T-helper 1 cell treated with Interleukin-12 subunit alpha and Interleukin-12 subunit beta and Interleukin-4 antibody, amounts not matched to agents 30 μg/mL and 1 μg/mL, for 36 hours (primary cell): ENCODE measurements at regions not wholly inside any gene's neighbourhood (a gene's known extent, or its start where the extent isn't known, plus 50 kb on each side); places are given as distances from the start of the nearest gene placed in this dataset.
A peak's percentile ranks its signal among the peaks of the same experiment; 100 is the strongest.

Experiments
- H3K27ac Mint-ChIP-seq: one replicate; pipeline ENCODE4 v1.8.0; 2021; ENCODE audit warnings: mild to moderate bottlenecking, mixed read lengths
- H3K27me3 Mint-ChIP-seq: one replicate; pipeline ENCODE4 v1.8.0; 2021; ENCODE audit warnings: low read depth, mixed read lengths
- H3K36me3 Mint-ChIP-seq: one replicate; pipeline ENCODE4 v1.8.0; 2021; ENCODE audit warnings: low read depth, mixed read lengths
- H3K4me1 Mint-ChIP-seq: one replicate; pipeline ENCODE4 v1.8.0; 2021; ENCODE audit warnings: low read depth, mixed read lengths
- H3K4me3 Mint-ChIP-seq: one replicate; pipeline ENCODE4 v1.8.0; 2021; ENCODE audit warnings: mild to moderate bottlenecking, moderate library complexity, mixed read lengths
- H3K9me3 Mint-ChIP-seq: one replicate; pipeline ENCODE4 v1.8.0; 2021; ENCODE audit warnings: mixed read lengths

GRCh38 chr13:48156466-48156865, 61.6 kb upstream of the MED4 start:
- Mint-ChIP-seq H3K36me3 (peaks cover 3% of the 10 kb centered on the region), H3K27ac (peak overlapping the region; percentile 85), H3K27me3 (no peaks in the 10 kb centered on the region), H3K4me3 (peak overlapping the region; percentile 40), H3K9me3 (no peaks in the 10 kb centered on the region), H3K4me1 (peaks cover 53% of the 10 kb centered on the region)

- Mint-ChIP-seq H3K4me3 (peak overlapping the region; percentile 40), H3K27ac (peak overlapping the region; percentile 85), H3K36me3 (peaks cover 3% of the 10 kb centered on the region), H3K4me1 (peaks cover 53% of the 10 kb centered on the region), H3K9me3 (no peaks in the 10 kb centered on the region), H3K27me3 (no peaks in the 10 kb centered on the region)
Measured at GRCh38 chr13:48155848-48156247, 60.9 kb upstream of the MED4 start.

- Mint-ChIP-seq H3K4me1 (peaks cover 48% of the 10 kb centered on the region), H3K36me3 (peaks cover 4% of the 10 kb centered on the region), H3K4me3 (no peak overlapping the region), H3K27me3 (no peaks in the 10 kb centered on the region), H3K9me3 (peaks cover 3% of the 10 kb centered on the region), H3K27ac (peak overlapping the region; percentile 75)
Measured at GRCh38 chr13:48154671-48155070, 59.8 kb upstream of the MED4 start.

GRCh38 chr13:48153186-48153585, 58.3 kb upstream of the MED4 start:
- Mint-ChIP-seq H3K4me1 (peaks cover 40% of the 10 kb centered on the region), H3K9me3 (peaks cover 3% of the 10 kb centered on the region), H3K27ac (no peak overlapping the region), H3K27me3 (no peaks in the 10 kb centered on the region), H3K36me3 (peaks cover 4% of the 10 kb centered on the region), H3K4me3 (no peak overlapping the region)

- peak overlapping the region; percentile 45 for H3K27ac Mint-ChIP-seq
- H3K4me3 Mint-ChIP-seq: no peak overlapping the region
- H3K27me3 Mint-ChIP-seq: no peaks in the 10 kb centered on the region
- H3K9me3 Mint-ChIP-seq: peaks cover 3% of the 10 kb centered on the region
- peaks cover 36% of the 10 kb centered on the region for H3K4me1 Mint-ChIP-seq
- H3K36me3 Mint-ChIP-seq: peaks cover 4% of the 10 kb centered on the region
Measured at GRCh38 chr13:48151363-48152161, 56.7 kb upstream of the MED4 start.

GRCh38 chr13:48148454-48148853, 53.5 kb upstream of the MED4 start:
- no peak overlapping the region for H3K4me3 Mint-ChIP-seq
- H3K36me3 Mint-ChIP-seq: peaks cover 4% of the 10 kb centered on the region
- peaks cover 25% of the 10 kb centered on the region for H3K4me1 Mint-ChIP-seq
- H3K27ac Mint-ChIP-seq: no peak overlapping the region
- peaks cover 3% of the 10 kb centered on the region for H3K9me3 Mint-ChIP-seq
- no peaks in the 10 kb centered on the region for H3K27me3 Mint-ChIP-seq

GRCh38 chr13:48146636-48147035, 51.7 kb upstream of the MED4 start:
- Mint-ChIP-seq H3K36me3 (peaks cover 1% of the 10 kb centered on the region), H3K9me3 (peaks cover 3% of the 10 kb centered on the region), H3K4me3 (no peak overlapping the region), H3K4me1 (peaks cover 14% of the 10 kb centered on the region), H3K27me3 (no peaks in the 10 kb centered on the region), H3K27ac (no peak overlapping the region)

GRCh38 chr13:48146122-48146521, 51.2 kb upstream of the MED4 start:
- Mint-ChIP-seq H3K4me3 (no peak overlapping the region), H3K36me3 (peaks cover 1% of the 10 kb centered on the region), H3K9me3 (peaks cover 3% of the 10 kb centered on the region), H3K27me3 (peaks cover 5% of the 10 kb centered on the region), H3K4me1 (peaks cover 9% of the 10 kb centered on the region), H3K27ac (no peak overlapping the region)
